ENCODE measurements at regions not wholly inside any gene's neighbourhood (a gene's known extent, or its start where the extent isn't known, plus 50 kb on each side); places are given as distances from the start of the nearest gene placed in this dataset.

DNA sequence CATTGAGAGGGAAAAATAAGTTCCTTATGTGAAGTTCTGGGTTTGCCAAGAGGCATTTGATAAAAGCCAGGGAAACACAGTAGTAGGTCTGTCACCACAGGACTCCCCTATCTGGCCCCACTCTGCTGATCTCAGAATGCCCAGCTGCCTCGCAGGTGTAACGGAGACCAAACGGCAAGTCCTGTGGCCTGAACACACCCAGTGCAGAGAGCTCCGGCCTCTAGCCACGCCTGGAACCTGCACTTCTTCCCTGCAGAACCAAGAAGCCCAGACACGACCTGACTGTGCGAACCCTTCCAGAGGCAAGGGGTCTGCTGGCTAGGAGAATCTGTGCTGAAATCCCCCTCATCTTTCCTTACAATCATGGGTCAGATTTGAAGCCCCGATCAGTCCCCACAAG, 432.8 kb upstream of the B3GAT1 start:
- no peak for DNase-seq (ENCODE audit: low spot score)
- H3K27me3 Mint-ChIP-seq (ENCODE audit: low read depth): peaks cover 17% of the 10 kb centered on the region
- TF ChIP-seq, protein P1, sequence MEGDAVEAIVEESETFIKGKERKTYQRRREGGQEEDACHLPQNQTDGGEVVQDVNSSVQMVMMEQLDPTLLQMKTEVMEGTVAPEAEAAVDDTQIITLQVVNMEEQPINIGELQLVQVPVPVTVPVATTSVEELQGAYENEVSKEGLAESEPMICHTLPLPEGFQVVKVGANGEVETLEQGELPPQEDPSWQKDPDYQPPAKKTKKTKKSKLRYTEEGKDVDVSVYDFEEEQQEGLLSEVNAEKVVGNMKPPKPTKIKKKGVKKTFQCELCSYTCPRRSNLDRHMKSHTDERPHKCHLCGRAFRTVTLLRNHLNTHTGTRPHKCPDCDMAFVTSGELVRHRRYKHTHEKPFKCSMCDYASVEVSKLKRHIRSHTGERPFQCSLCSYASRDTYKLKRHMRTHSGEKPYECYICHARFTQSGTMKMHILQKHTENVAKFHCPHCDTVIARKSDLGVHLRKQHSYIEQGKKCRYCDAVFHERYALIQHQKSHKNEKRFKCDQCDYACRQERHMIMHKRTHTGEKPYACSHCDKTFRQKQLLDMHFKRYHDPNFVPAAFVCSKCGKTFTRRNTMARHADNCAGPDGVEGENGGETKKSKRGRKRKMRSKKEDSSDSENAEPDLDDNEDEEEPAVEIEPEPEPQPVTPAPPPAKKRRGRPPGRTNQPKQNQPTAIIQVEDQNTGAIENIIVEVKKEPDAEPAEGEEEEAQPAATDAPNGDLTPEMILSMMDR (IDR thresholded peaks at IDR 0.05): no peak
- H3K27ac Mint-ChIP-seq (ENCODE audit: unreplicated experiment): no peak overlapping the region
- H3K9me3 Mint-ChIP-seq (ENCODE audit: low read depth): peaks cover 4% of the 10 kb centered on the region
- H3K4me3 Mint-ChIP-seq (ENCODE audit: unreplicated experiment): no peak overlapping the region
- no peaks in the 10 kb centered on the region for H3K36me3 Mint-ChIP-seq (ENCODE audit: low read depth)
- no peaks in the 10 kb centered on the region for H3K4me1 Mint-ChIP-seq (ENCODE audit: low read depth)

DNA sequence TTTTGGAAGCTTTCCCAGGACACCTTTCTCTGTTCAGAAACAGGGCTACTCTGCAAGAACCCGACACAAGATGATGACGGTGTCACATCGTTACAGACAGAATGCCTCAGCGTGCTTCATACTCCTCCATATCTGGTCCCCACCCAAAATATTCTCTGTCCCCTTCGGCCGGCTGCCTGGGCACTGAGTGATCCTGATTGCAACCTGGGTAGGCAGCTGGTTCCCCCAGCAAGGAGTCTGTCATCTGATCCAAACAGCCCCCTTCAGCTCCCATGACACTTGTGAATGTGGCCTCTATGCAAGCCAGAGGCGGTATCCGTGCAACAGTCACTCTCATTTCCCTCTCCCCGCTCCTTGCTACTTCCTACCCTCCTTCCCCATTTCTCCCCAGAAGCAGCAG, 431.7 kb upstream of the B3GAT1 start:
- H3K27me3 Mint-ChIP-seq (ENCODE audit: low read depth): peaks cover 17% of the 10 kb centered on the region
- no peak overlapping the region for H3K4me3 Mint-ChIP-seq (ENCODE audit: unreplicated experiment)
- TF ChIP-seq, protein P1 (IDR thresholded peaks at IDR 0.05): no peak
- H3K4me1 Mint-ChIP-seq (ENCODE audit: low read depth): no peaks in the 10 kb centered on the region
- H3K27ac Mint-ChIP-seq (ENCODE audit: unreplicated experiment): no peak overlapping the region
- DNase-seq (ENCODE audit: low spot score): no peak
- H3K9me3 Mint-ChIP-seq (ENCODE audit: low read depth): peaks cover 2% of the 10 kb centered on the region
- H3K36me3 Mint-ChIP-seq (ENCODE audit: low read depth): no peaks in the 10 kb centered on the region

DNA sequence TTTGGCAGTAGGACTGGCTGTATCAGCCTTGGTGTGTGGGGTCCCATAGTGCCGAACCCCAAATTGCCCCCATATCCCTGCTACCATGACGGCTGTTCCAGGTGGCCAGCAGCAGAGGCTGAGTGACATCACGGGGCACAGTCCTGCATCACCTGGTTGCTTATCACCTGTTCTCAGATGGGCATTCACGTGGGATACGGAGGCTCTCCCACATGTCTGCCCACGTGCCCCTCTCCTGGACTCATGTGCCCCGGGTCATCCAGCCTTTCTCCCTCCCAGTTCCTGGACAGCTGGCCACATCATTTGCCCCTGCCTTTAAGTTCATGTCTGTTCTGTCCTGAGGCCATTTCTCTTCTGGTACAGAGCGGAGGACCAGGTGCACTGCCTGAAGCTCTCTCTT, 431.0 kb upstream of the B3GAT1 start:
- TF ChIP-seq, protein P1 (IDR thresholded peaks at IDR 0.05): no peak

DNA sequence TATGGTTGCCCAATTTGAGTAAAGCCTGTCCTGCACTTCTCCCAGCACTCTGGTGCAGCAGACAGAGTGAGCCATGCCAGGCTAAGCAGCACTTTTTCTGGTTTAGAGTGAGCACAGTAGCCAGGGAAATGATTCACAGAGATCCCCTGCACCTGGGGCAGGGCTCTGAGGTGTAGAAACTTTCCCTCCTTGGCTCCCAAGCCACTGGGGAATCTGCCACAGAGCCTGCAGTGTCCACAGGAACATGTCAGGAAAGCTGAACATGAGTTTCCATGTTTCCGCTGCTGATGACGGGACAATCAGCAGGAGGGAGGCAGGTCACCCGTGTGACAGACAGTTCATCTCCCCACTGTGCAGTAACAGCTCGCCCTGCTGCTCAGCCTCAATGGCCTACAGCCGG, 429.9 kb upstream of the B3GAT1 start:
- Mint-ChIP-seq H3K4me1 (ENCODE audit: low read depth) (no peaks in the 10 kb centered on the region), H3K9me3 (ENCODE audit: low read depth) (no peaks in the 10 kb centered on the region), H3K27me3 (ENCODE audit: low read depth) (peaks cover 17% of the 10 kb centered on the region), H3K27ac (ENCODE audit: unreplicated experiment) (no peak overlapping the region), H3K36me3 (ENCODE audit: low read depth) (no peaks in the 10 kb centered on the region), H3K4me3 (ENCODE audit: unreplicated experiment) (no peak overlapping the region)
- TF ChIP-seq, protein P1 (IDR thresholded peaks at IDR 0.05): no peak
- no peak for DNase-seq (ENCODE audit: low spot score)

More for the DNA sequence above, 431.0 kb upstream of the B3GAT1 start:
- Mint-ChIP-seq H3K9me3 (ENCODE audit: low read depth) (no peaks in the 10 kb centered on the region), H3K27ac (ENCODE audit: unreplicated experiment) (no peak overlapping the region), H3K4me3 (ENCODE audit: unreplicated experiment) (no peak overlapping the region), H3K36me3 (ENCODE audit: low read depth) (no peaks in the 10 kb centered on the region), H3K4me1 (ENCODE audit: low read depth) (no peaks in the 10 kb centered on the region), H3K27me3 (ENCODE audit: low read depth) (peaks cover 17% of the 10 kb centered on the region)
- no peak for DNase-seq (ENCODE audit: low spot score)

DNA sequence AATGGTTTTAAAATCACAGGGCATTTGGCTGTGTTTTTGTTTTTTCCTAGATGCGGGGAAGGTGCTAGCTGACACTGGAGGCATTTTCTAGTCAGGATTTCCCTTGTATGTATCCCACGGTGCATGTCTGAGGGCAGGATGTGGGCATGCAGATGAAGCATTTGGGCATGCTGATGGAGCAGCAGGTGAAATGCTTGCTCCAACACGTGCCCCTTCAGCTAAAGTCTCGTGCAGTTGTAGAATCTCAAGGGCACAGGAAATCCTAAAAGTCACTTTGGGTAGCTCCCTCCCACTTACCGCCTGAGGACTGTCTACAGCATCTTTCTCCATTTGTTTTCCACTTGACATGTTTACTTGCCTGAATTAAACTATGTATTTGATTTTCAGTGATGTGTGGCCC, 429.4 kb upstream of the B3GAT1 start:
- Mint-ChIP-seq H3K9me3 (ENCODE audit: low read depth) (no peaks in the 10 kb centered on the region), H3K36me3 (ENCODE audit: low read depth) (no peaks in the 10 kb centered on the region), H3K4me1 (ENCODE audit: low read depth) (no peaks in the 10 kb centered on the region), H3K4me3 (ENCODE audit: unreplicated experiment) (no peak overlapping the region), H3K27ac (ENCODE audit: unreplicated experiment) (no peak overlapping the region), H3K27me3 (ENCODE audit: low read depth) (peaks cover 17% of the 10 kb centered on the region)
- TF ChIP-seq, protein P1 (IDR thresholded peaks at IDR 0.05): no peak
- DNase-seq (ENCODE audit: low spot score): no peak

Data from chondrocyte (in vitro differentiated cells).